D721Med (cell line): ENCODE measurements at regions not wholly inside any gene's neighbourhood (a gene's known extent, or its start where the extent isn't known, plus 50 kb on each side); places are given as distances from the start of the nearest gene placed in this dataset.

Source experiments
- DNase-seq: peaks from one replicate; pipeline ENCODE4 v3.0.0; 2011; ENCODE audit warnings: low spot score; ENCODE audit not compliant: insufficient read length
- FAIRE-seq: peaks from 2 replicates; lab custom pipeline; 2011; peaks lifted over from hg19 to GRCh38; lab: Jason Lieb, UNC
- TF ChIP-seq, protein P1 (sequence below): IDR thresholded peaks from 2 replicates; pipeline ENCODE4 v1.5.1; 2012; ENCODE audit warnings: mild to moderate bottlenecking, control low read depth; ENCODE audit not compliant: insufficient read depth; ENCODE audit errors: missing control alignments

DNA sequence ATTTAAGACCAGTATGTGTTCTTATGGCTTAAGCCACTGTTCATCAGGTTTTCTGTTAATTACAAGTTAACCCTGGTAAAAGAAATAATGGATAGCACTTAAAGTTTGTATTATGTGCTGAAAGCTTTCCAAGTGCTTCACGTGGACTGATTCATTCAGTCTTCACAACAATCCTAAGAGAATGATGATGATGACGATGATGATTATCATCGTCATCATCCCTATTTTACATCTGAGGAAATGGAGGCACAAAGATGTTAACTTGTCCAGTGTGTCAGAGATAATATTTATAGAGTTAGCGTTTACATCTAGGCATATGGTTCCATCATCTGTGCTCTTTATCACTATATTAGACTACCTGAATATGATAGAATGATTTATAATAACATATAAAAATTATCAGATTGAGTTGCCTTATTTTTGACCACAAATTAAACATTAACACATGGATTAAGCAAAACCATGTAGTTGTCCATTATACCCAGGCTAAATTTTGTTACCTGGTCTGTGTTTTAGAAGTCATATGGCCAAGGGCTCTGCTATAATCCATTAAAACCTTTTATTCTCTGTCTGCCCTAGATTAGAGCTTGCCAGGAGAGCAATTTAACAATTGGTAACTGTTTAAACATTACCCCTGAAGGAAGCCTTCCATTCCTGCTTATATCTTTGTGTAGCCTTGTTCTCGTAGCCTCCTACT, 102.3 kb upstream of the MAP3K1 start:
- no peak for FAIRE-seq
- DNase-seq = no peak
- TF ChIP-seq, protein P1, sequence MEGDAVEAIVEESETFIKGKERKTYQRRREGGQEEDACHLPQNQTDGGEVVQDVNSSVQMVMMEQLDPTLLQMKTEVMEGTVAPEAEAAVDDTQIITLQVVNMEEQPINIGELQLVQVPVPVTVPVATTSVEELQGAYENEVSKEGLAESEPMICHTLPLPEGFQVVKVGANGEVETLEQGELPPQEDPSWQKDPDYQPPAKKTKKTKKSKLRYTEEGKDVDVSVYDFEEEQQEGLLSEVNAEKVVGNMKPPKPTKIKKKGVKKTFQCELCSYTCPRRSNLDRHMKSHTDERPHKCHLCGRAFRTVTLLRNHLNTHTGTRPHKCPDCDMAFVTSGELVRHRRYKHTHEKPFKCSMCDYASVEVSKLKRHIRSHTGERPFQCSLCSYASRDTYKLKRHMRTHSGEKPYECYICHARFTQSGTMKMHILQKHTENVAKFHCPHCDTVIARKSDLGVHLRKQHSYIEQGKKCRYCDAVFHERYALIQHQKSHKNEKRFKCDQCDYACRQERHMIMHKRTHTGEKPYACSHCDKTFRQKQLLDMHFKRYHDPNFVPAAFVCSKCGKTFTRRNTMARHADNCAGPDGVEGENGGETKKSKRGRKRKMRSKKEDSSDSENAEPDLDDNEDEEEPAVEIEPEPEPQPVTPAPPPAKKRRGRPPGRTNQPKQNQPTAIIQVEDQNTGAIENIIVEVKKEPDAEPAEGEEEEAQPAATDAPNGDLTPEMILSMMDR = no peak

DNA sequence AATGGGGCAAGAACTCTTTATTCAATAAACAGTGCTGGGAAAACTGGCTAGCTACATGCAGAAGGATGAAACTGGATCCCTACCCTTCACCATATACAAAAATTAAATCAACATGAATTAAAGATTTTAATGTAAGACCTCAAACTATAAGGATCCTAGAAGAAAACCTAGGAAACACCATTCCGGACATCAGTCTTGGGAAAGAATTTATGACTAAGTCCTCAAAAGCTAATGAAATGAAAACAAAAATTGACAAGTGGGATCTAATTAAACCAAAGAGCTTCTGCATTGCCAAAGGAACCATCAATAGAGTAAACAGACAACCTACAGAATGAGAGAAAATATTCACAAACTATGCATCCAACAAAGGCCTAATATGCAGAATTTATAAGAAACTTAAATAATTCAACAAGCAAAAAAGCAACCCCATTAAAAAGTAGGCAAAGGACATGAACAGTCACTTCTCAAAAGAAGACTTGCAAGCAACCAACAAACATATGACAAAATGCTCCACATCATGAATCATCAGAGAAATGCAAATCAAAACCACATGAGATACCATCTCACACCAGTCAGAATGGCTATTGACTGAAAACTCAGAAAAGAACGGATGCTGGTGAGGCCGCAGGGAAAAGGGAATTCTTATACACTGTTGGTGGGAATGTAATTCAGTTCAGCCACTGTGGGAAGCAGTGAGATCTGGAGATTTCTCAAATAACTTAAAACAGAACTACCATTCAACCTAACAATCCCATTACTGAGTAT, 104.3 kb upstream of the MAP3K1 start:
- FAIRE-seq = no peak
- no peak for DNase-seq
- TF ChIP-seq, protein P1 = no peak

DNA sequence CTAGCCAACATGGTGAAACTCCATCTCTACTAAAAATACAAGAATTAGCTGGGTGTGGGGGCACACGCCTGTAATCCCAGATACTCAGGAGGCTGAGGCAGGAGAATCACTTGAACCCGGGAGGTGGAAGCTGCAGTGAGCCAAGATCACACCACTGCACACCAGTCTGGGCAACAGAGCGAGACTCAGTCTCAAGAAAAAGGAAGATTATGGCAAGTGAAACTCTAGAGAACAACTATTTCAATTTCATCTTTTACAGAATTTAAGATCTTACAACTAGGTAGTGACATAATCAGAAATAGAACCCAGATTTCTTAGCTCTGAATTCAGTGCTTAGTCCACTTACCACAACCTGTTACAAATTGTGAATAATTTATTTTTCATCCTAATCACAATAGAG, 108.8 kb upstream of the MAP3K1 start:
- no peak for DNase-seq
- TF ChIP-seq, protein P1 = no peak
- FAIRE-seq = no peak

DNA sequence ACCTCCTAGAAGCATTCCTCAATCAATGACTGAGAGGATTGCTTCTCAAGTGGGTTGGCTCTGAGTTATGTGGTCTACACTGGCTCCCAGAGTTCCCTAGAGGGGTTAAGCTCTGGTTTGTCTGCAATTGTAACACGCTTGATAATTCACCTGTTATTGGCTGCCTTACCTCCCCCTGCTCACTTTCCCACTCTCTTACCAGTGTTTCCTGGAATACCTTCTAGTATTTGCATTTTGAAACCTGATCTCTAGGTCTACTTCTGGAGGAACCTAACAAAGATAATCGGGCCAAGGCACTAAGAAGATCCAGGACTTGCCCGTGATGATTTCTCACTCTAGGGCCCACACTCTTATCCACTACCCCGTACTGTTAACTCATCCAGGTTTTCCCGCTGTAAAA, 110.1 kb upstream of the MAP3K1 start:
- no peak for DNase-seq
- TF ChIP-seq, protein P1 = no peak
- no peak for FAIRE-seq

DNA sequence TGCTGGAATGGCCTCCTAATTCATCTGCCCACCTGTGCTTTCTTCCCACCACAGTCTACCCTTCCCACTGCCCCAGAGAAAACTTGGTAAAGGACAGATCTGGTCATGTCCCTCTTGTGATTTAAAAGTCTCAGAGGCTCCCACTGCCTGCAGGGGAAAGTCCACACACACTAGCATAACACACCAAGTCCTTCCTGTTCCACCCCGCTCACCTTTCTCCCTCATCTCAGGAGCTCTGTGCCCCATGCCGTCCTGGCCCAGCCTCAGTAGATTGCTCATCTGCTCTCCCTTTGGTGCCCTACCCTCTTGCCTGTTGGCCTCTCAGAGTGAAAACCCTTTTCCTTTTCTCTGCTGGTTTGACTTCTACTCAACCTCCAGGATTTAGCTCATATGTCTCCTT, 111.4 kb upstream of the MAP3K1 start:
- no peak for DNase-seq
- no peak for FAIRE-seq
- TF ChIP-seq, protein P1 = no peak

DNA sequence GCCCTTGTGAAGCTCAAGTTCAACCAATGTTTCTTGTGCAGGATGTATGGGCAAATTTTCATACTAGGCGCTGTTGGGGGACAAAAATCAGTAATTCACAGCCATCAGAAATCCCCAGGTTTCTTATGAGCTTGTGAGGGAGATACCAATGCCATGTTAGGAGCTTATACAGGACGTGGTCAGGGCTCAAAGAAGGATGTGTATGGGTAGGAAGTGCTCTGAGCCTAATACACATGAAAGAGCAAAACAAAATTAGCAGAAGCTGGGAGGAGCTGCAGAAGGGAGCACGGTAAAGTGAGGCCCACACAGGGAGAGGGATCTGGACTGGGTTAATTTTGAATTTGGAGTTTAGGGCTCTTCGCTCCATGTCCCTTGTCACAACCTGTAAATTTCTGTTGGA, 114.6 kb upstream of the MAP3K1 start:
- DNase-seq (no peak), FAIRE-seq (no peak)
- TF ChIP-seq, protein P1 = no peak

DNA sequence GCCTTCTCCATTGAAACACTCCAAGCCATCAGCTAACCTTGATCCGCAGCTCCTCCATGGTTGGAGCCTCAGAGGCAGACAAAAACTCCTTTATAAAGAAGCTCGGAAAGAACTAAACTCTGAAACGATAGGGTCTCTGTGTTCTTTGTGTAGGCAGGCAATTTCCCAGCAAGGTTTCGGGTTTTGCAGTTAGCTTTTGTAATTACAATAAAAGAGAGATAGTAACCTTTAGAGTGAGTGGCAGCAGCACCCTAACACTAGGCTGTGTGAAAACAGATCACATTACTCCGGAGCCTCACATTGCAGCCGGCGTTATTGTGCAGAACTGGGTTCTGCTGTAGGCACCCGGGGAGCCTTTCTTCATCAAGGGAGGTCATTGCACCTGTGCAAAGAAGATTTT, 115.8 kb upstream of the MAP3K1 start:
- TF ChIP-seq, protein P1 = no peak
- DNase-seq = no peak
- no peak for FAIRE-seq
